Kidney tubule cell (primary cell): ENCODE measurements at regions not wholly inside any gene's neighbourhood (a gene's known extent, or its start where the extent isn't known, plus 50 kb on each side); places are given as distances from the start of the nearest gene placed in this dataset.
"Not testable (repeated sequence)": the region's sequence is repeated elsewhere in the genome, so short reads cannot be mapped to it uniquely, and the experiment has no call there.

ENCODE experiments used
- DNase-seq: peaks from one replicate; pipeline ENCODE4 v3.0.0-alpha.2; 2018; ENCODE audit warnings: low spot score

DNA sequence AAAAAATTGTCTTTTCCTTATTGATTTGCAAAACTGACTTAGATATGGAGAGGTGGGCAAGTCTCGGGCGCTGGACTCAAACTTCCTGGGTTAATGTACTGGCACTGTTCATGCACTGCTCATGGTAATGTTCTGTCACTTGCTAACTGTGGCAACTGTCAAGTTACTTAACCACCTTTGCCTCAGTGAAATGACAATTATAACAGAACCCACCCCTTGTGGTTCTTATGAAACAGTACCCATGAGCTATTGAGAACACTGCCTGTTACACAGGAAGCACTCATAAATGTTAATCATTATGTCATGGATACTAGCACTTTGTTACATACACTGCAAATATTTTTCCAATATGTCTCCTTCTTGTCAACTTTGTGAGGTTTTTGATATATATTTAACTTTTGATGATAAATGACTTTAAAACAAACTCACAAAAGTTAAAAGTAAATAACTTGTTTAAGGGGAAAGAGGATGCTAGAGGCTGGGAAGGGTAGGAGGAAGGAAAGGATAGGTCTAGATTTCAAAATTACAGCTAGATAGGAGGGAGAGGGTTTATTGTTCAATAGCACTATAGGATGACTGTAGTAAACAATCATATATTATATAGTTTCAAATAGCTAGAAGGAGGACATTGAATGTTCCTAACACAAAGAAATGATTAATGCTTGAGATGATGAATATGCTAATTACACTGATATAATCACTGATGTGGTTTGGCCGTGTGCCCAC lies 342.5 kb downstream of the ADGRL2 start:
- no peak for DNase-seq

DNA sequence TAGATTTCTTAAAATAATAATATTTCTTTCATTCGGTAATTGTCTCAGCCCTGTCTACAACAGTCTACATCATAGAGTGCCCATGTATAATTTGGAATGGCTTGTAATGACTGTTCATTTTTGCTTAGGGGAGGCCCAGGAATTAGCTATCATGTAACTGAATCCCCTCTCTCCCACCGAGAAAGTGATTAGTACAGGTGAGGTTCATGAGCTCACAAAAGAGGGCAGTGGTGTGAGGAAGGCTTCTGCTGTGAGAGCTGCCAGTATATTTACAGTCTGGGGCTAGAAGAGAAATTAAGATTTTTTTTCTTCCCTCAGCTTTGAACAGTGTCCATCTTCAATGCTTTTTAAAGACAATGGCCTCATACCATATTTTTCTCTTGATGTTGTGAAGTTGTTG lies 340.7 kb downstream of the ADGRL2 start:
- no peak for DNase-seq

DNA sequence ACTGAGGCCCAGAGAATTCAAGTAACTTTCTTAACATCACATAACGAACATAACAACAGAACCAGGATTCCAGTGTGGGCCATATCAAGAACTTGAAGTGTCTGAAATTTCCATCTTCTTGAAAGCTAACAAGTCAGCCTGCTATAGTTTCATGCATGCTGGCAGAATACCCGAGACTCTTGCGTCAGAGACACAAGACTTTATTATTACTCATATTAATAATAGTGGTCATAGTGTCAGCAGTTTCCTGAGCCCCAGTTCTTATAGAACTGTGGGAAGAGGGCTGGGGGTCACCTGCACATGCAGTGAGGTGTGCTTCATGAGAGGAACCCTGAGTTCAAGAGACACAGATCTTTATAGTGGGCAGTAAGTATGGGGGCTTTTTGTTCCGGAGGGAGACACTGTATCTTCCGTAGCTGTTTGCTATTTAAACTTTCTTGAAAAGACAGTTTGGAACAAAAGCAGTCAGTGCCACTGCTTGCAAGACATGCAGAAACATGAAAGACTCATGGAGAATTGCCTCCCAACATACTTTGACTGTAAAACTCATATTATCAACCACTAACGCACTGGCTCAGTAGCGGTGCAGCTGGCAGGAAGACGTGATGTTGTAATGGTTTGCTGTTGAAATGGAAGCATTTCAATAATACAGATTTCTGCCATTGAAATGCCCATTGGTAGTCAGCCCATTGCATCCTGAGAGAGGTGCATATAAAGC lies 339.2 kb downstream of the ADGRL2 start:
- DNase-seq: no peak

DNA sequence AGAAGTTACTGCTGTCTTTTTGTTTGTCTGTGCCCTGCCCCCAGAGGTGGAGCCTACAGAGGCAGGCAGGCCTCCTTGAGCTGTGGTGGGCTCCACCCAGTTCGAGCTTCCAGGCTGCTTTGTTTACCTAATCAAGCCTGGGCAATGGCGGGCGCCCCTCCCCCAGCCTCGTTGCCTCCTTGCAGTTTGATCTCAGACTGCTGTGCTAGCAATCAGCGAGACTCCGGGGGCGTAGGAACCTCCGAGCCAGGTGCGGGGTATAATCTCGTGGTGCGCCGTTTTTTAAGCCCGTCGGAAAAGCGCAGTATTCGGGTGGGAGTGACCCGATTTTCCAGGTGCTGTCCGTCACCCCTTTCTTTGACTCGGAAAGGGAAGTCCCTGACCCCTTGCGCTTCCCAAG lies 335.6 kb downstream of the ADGRL2 start:
- not testable (repeated sequence) for DNase-seq

GRCh38 chr1:82125866-82126265 lies 325.1 kb downstream of the ADGRL2 start:
- no peak for DNase-seq

DNA sequence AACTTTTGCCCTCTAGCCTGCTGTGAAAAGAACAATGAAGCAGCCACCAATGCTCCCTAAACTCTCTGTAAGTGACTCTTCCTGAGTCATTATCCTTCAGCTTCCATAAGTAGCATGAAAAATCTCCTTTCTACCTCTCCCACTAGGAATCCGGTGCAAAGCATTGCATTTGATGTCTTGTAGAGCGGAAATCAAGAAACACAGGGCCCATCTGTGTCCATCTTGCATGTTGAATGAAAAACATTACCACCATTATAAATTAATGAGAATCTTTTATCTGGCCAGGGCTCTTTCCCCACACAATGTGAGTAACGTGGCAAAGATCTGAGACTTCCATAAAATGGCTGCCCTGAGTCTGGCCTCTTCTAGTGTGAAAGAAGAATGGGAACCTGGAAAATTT lies 324.4 kb downstream of the ADGRL2 start:
- no peak for DNase-seq

DNA sequence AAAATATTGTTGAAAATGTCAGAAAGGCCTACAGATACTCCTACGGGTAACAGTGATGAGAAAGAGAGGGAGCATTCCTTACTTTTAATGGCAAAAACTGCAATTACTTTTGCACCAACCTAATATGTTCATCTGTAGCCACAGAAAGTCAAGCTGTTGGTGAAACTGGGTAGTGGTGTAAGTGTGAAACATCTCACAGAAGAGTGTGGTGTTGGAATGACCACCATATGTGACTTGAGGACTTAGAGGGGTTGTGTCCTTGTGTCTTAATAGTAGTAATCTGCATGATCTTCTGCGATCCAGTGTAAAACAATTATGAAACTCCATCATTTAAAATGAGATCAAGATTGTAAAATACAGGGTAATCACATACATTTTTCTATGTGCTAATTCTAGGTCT lies 320.7 kb downstream of the ADGRL2 start:
- no peak for DNase-seq

- DNase-seq: no peak
Measured at GRCh38 chr1:82116105-82116504, 315.4 kb downstream of the ADGRL2 start.

DNA sequence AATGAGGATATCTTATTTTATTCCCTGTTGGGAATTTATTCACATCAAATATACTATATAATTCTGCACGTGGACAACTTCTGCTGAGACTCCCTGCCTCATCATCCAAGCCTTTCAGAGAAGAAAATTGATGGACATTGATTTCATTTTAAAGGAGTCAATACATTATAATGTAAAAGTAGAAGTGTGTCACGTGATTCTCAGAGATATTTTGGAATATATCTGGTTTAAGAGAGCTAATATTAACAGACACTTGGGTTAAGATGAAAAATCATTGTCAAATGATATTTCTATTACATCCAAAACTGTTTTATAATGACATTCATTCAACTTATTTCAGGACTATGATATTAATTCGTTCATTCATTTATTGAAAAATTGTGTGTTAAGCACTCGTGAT lies 314.2 kb downstream of the ADGRL2 start:
- no peak for DNase-seq

GRCh38 chr1:82110366-82111254 lies 309.9 kb downstream of the ADGRL2 start:
- DNase-seq: no peak

DNA sequence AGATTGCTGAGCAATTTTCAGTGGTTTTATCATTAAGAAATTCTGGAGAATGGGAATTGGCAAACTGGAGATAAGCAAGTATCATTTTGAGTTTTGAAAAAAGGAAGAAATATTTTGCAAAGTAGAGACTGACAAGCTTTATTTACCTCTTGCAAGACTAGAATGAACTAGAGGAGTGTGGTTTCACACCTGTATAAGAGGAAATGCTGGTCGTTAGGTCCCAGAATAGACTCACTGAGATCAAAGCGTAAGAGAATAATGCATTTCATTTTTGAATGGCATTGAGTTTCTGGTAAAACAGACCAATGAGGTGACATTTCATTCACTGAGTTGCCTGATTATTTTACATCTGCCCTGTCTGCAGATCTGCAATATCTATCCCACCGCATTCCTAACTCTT lies 308.1 kb downstream of the ADGRL2 start:
- no peak for DNase-seq

DNA sequence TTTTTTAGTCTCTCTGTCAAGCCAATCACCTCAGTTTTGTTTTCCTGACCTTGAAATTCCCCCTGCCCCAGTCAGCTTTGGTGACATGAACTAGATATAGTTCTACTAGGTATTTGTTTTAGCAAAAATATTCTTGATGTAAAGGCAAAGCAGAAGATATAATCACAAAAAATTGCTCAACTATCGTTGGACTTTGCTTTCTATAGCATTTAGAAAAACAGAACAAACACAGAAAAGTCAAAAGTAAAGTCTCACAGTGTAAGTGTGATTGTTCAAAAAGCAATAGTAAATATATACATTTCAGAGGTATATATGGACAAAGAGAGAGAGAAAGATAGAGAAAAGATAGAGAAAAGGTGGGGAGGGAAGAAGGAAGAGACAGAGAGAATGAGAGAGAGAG lies 305.9 kb downstream of the ADGRL2 start:
- DNase-seq: no peak

GRCh38 chr1:82099170-82099569 lies 298.4 kb downstream of the ADGRL2 start:
- no peak for DNase-seq

GRCh38 chr1:82094136-82094535 lies 293.4 kb downstream of the ADGRL2 start:
- no peak for DNase-seq

DNA sequence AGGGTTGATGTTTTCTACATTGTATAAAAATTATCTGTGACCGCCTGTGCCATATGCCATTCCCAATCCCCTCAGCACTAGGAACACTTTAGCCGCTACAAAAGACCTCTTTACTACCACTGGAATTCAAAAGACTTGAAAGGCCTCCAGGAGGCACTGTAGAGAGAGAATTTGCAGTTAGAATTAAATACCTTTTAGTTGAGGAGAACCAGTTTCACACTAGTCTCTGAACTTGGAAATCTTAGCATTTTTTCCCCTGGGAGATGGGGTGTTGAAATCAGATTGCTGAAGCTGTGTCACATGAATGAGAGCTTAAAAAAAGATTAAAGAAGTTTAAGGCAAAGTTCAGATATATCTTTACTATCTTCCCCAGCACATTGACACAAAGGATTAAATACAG lies 291.0 kb downstream of the ADGRL2 start:
- no peak for DNase-seq

GRCh38 chr1:82091265-82091664 lies 290.5 kb downstream of the ADGRL2 start:
- DNase-seq: no peak

DNA sequence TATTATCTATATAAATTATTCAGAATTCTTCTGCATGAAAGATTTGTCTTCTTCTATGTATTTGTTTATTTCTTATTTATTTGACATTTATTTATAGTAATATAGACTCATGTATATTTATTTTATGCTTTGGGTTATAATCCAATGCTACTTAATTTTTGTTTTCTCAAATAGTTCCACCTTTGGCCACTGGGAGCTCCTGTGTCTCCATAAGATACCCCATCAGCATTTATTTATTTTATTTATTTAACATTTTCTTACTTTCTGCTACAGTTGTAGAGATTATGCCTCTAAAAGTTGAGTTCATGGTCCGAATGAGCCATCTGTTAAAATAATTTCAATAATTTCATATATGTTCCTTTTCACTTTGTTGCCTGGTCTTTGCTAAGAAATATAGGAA lies 289.4 kb downstream of the ADGRL2 start:
- no peak for DNase-seq

DNA sequence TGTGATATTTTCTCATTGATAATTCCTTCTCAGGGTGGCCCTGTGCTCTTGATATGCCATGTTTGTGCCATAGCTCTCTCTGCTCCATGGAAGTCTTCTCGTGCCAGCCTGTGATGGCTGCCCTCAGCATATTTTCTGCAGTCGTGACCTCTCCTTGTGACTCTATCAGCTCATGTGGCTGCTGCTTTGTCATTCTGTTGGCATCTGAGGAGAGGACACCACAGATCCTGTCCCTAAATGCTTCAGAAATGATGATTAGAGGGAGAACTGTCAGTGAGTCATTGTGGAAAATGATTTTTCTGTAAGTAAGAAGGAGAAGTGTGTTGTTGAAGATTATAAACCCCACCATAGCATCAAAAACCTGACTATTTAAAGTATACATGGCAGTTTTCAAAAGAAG lies 286.0 kb downstream of the ADGRL2 start:
- DNase-seq: peak; percentile 89

GRCh38 chr1:82079607-82080006 lies 278.9 kb downstream of the ADGRL2 start:
- no peak for DNase-seq

DNA sequence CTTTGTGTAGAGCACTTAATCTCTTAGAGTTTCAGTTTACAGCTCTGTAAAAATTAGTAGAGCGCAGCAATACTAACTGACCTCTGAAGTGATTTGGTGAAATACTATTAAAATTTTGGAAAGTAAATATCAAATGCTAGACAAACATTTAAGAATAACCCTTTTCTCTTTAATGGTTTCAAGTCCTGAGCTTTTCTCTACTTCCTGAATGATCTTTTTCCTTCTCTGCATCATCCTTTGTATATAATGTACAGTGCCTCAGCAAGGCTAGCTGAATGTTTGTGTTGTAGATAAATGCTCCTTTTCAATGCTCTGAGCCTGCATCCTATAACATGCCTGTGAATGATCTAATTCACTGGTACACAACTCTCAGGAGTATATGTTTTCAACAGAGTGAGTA lies 272.9 kb downstream of the ADGRL2 start:
- no peak for DNase-seq

- no peak for DNase-seq
Measured at GRCh38 chr1:82073071-82073470, 272.3 kb downstream of the ADGRL2 start.

DNA sequence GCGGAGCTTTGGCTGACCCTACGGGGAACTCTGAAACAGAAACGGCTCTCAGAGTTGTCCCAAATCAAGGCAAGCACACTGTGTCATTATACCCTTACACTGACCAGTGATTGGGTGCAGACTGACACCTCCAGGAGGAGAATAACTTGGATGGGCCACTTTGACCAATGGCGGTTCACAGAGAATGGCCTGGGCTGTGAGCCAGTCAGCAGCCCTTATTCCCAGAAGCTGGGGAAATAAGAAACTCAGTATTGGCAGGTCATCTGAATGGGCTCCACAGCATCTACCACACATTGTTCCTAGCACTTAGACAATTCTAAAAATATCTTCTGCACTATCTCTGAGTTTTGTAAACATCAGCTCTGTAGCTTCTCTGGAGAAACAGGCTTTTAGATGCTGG lies 265.2 kb downstream of the ADGRL2 start:
- no peak for DNase-seq

DNA sequence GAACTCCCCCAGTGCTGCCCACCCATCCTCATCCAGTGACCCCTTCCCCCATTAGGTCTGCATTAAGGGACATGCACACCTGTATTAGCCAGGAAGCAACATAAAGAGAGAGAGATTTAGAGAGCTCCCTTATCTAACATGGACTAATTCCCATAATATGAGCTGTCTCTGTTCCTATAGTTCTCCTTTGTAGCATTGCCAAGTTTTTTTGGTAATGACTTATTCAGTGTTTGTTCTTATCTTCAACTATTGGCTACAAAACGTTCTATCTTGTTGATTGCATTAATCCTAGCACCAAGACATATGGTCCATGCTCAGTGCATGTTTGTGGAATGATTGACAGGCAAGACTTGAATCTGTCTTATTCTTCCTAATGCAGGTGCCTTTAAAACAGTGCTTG lies 264.0 kb downstream of the ADGRL2 start:
- no peak for DNase-seq
